ENCODE measurements at regions not wholly inside any gene's neighbourhood (a gene's known extent, or its start where the extent isn't known, plus 50 kb on each side); places are given as distances from the start of the nearest gene placed in this dataset.
"Not testable (repeated sequence)": the region's sequence is repeated elsewhere in the genome, so short reads cannot be mapped to it uniquely, and the experiment has no call there.

- intact Hi-C loops (cut with DNase I): no loop called here
- peak in 1 of 10 donors; percentile 70 for DNase-seq
Measured at GRCh38 chr2:129796225-129796624, 183.2 kb upstream of the RAB6C start.

- intact Hi-C loops (cut with DNase I): no loop called here
- peak in 1 of 10 donors; percentile 58 for DNase-seq
Measured at GRCh38 chr2:129796801-129797488, 182.5 kb upstream of the RAB6C start.

GRCh38 chr2:129797489-129798300 lies 181.8 kb upstream of the RAB6C start:
- peak in 1 of 10 donors; percentile 79 for DNase-seq
- intact Hi-C loops (cut with DNase I): no loop called here

GRCh38 chr2:129798301-129798581 lies 181.2 kb upstream of the RAB6C start:
- no peak for DNase-seq
- intact Hi-C loops (cut with DNase I): no loop called here

GRCh38 chr2:129798626-129799025 lies 180.8 kb upstream of the RAB6C start:
- intact Hi-C loops (cut with DNase I): no loop called here
- no peak for DNase-seq

GRCh38 chr2:129799036-129799958 lies 180.2 kb upstream of the RAB6C start:
- intact Hi-C loops (cut with DNase I): no loop called here

GRCh38 chr2:129800285-129800684 lies 179.2 kb upstream of the RAB6C start:
- intact Hi-C loops (cut with DNase I): no loop called here
- no peak for DNase-seq

More at GRCh38 chr2:129799036-129799958, 180.2 kb upstream of the RAB6C start:
- peak in 1 of 10 donors; percentile 76 for DNase-seq

GRCh38 chr2:129800686-129801085 lies 178.8 kb upstream of the RAB6C start:
- intact Hi-C loops (cut with DNase I): no loop called here
- DNase-seq: peak in 1 of 10 donors; percentile 50

GRCh38 chr2:129801575-129801974 lies 177.9 kb upstream of the RAB6C start:
- intact Hi-C loops (cut with DNase I): no loop called here
- DNase-seq: no peak

- DNase-seq: no peak
- intact Hi-C loops (cut with DNase I): no loop called here
Measured at GRCh38 chr2:129802290-129802689, 177.2 kb upstream of the RAB6C start.

GRCh38 chr2:129803032-129803431 lies 176.4 kb upstream of the RAB6C start:
- intact Hi-C loops (cut with DNase I): no loop called here
- DNase-seq: no peak

GRCh38 chr2:129803871-129804270 lies 175.6 kb upstream of the RAB6C start:
- intact Hi-C loops (cut with DNase I): no loop called here
- no peak for DNase-seq

GRCh38 chr2:129805899-129806298 lies 173.6 kb upstream of the RAB6C start:
- no peak for DNase-seq
- intact Hi-C loops (cut with DNase I): no loop called here

GRCh38 chr2:129806317-129806716 lies 173.1 kb upstream of the RAB6C start:
- no peak for DNase-seq
- intact Hi-C loops (cut with DNase I): no loop called here

- intact Hi-C loops (cut with DNase I): no loop called here
- DNase-seq: no peak
Measured at GRCh38 chr2:129806990-129807389, 172.5 kb upstream of the RAB6C start.

- DNase-seq; intact Hi-C loops (cut with DNase I): not testable (repeated sequence)
Measured at GRCh38 chr2:129807642-129808338, 171.7 kb upstream of the RAB6C start.

GRCh38 chr2:129810521-129810920 lies 168.9 kb upstream of the RAB6C start:
- no peak for DNase-seq
- intact Hi-C loops (cut with DNase I): no loop called here

- DNase-seq: peak in 2 of 10 donors; percentile 11 to 38
- intact Hi-C loops (cut with DNase I): no loop called here
Measured at GRCh38 chr2:129812071-129812470, 167.4 kb upstream of the RAB6C start.

GRCh38 chr2:129812654-129813053 lies 166.8 kb upstream of the RAB6C start:
- intact Hi-C loops (cut with DNase I): no loop called here
- DNase-seq: no peak

- no peak for DNase-seq
- intact Hi-C loops (cut with DNase I): no loop called here
Measured at GRCh38 chr2:129813404-129813803, 166.1 kb upstream of the RAB6C start.

All from posterior cingulate gyrus (tissue), 11 donors.